SK-N-MC (cell line): ENCODE measurements at regions not wholly inside any gene's neighbourhood (a gene's known extent, or its start where the extent isn't known, plus 50 kb on each side); places are given as distances from the start of the nearest gene placed in this dataset.

Experiments used
- EZH2 ChIP-seq: fragments of 200-600 bp; sonication (generic); IDR thresholded peaks from one replicate; pipeline ENCODE4 v1.6.1; 2017; ENCODE audit warnings: antibody characterized with exemption
- FOXP2 ChIP-seq: optimal IDR thresholded peaks from 2 replicates; pipeline ENCODE3; 2011; ENCODE audit warnings: mild to moderate bottlenecking, moderate library complexity; ENCODE audit not compliant: insufficient read depth; ENCODE audit errors: extremely low read length, control extremely low read depth
- POLR2AphosphoS5 ChIP-seq: IDR thresholded peaks from 2 replicates; pipeline ENCODE4 v1.6.1; 2012; ENCODE audit warnings: mild to moderate bottlenecking, low read depth, low read length, borderline replicate concordance

DNA sequence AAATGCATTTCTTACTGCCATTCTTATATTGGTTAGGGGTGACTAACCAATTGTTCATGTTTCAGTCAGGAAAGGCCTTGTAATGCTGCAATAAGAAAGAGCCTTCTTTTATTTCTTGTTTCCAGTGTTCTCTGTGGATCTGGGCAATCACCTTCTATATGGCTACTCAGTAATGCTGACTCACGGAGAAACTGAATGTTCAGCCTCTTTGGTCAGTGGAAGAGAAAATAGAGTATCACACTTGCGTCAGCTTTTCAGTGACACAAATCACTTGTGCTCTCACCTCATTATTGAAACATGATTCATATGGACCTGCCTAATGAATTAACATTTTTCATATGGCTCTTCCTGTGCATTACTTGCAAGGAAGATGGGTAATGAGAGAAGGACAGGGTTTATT is 243.9 kb upstream of the POT1 start:
- no peak for TF ChIP-seq EZH2
- no peak for TF ChIP-seq POLR2AphosphoS5
- no peak for TF ChIP-seq FOXP2
